Ishikawa (cell line): ENCODE measurements at regions not wholly inside any gene's neighbourhood (a gene's known extent, or its start where the extent isn't known, plus 50 kb on each side); places are given as distances from the start of the nearest gene placed in this dataset.

ENCODE experiments used
- CEBPB ChIP-seq: IDR thresholded peaks from 2 replicates; pipeline ENCODE4 v1.6.1; 2012
- EGR1 ChIP-seq: IDR thresholded peaks from 2 replicates; pipeline ENCODE4 v1.6.1; 2012
- EP300 ChIP-seq: IDR thresholded peaks from 2 replicates; pipeline ENCODE4 v1.6.1; 2012; ENCODE audit warnings: borderline replicate concordance
- FOXM1 ChIP-seq: IDR thresholded peaks from 2 replicates; pipeline ENCODE4 v1.6.1; 2012; ENCODE audit warnings: low read depth, borderline replicate concordance
- MAX ChIP-seq: IDR thresholded peaks from 2 replicates; pipeline ENCODE4 v1.6.1; 2012
- RAD21 ChIP-seq: IDR thresholded peaks from 2 replicates; pipeline ENCODE4 v1.6.1; 2012; ENCODE audit warnings: low read depth
- TAF1 ChIP-seq: IDR thresholded peaks from 2 replicates; pipeline ENCODE4 v1.6.1; 2012; ENCODE audit warnings: low read depth, mild to moderate bottlenecking
- TCF12 ChIP-seq: IDR thresholded peaks from 2 replicates; pipeline ENCODE4 v1.6.1; 2012; ENCODE audit warnings: low read depth
- USF1 ChIP-seq: IDR thresholded peaks from 2 replicates; pipeline ENCODE4 v1.6.1; 2012
- YY1 ChIP-seq: IDR thresholded peaks from 2 replicates; pipeline ENCODE4 v1.6.1; 2012; ENCODE audit warnings: low read depth
- TF ChIP-seq, protein P1 (sequence below): IDR thresholded peaks from 2 replicates; pipeline ENCODE4 v1.6.1; 2012; ENCODE audit warnings: low read depth, mild to moderate bottlenecking

DNA sequence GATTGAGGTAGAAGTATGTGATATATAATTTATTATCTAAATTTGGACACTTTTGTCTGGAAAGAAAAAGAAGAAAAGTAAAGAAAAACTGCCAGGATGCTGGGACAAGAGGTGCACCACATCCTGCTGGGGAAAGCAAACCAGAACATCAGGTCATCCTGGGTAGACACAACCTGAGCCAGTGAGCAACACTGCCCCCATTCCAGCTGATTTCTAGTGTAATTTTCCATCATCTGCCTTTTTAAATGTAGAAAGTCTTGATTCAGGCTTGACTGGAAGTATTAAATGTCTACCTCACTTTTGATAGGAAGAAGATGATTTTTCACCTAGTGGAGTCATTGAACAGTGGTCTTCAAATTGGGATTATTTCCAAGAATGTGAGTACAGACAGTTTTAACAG, 1164.5 kb upstream of the CITED2 start:
- TF ChIP-seq RAD21 (no peak), EP300 (no peak), FOXM1 (no peak), CEBPB (no peak), YY1 (no peak), EGR1 (no peak), USF1 (no peak), TAF1 (no peak), TCF12 (no peak), MAX (no peak)
- TF ChIP-seq, protein P1, sequence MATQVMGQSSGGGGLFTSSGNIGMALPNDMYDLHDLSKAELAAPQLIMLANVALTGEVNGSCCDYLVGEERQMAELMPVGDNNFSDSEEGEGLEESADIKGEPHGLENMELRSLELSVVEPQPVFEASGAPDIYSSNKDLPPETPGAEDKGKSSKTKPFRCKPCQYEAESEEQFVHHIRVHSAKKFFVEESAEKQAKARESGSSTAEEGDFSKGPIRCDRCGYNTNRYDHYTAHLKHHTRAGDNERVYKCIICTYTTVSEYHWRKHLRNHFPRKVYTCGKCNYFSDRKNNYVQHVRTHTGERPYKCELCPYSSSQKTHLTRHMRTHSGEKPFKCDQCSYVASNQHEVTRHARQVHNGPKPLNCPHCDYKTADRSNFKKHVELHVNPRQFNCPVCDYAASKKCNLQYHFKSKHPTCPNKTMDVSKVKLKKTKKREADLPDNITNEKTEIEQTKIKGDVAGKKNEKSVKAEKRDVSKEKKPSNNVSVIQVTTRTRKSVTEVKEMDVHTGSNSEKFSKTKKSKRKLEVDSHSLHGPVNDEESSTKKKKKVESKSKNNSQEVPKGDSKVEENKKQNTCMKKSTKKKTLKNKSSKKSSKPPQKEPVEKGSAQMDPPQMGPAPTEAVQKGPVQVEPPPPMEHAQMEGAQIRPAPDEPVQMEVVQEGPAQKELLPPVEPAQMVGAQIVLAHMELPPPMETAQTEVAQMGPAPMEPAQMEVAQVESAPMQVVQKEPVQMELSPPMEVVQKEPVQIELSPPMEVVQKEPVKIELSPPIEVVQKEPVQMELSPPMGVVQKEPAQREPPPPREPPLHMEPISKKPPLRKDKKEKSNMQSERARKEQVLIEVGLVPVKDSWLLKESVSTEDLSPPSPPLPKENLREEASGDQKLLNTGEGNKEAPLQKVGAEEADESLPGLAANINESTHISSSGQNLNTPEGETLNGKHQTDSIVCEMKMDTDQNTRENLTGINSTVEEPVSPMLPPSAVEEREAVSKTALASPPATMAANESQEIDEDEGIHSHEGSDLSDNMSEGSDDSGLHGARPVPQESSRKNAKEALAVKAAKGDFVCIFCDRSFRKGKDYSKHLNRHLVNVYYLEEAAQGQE = no peak
